ENCODE measurements at regions not wholly inside any gene's neighbourhood (a gene's known extent, or its start where the extent isn't known, plus 50 kb on each side); places are given as distances from the start of the nearest gene placed in this dataset.

- no peaks in the 10 kb centered on the region for H3K27me3 ChIP-seq (ENCODE audit: low read length)
- no peaks in the 10 kb centered on the region for H3K36me3 ChIP-seq (ENCODE audit: low read length)
- TF ChIP-seq CTCF (IDR thresholded peaks at IDR 0.05; ENCODE audit: insufficient read depth, low read length, poor library complexity, severe bottlenecking) (no peak), EZH2phosphoT487 (conservative IDR thresholded peaks at IDR 0.05; ENCODE audit: low read length) (no peak)
- no peaks in the 10 kb centered on the region for H3K9me3 ChIP-seq (ENCODE audit: insufficient read depth, low read length)
- no peak overlapping the region for H3K4me2 ChIP-seq (ENCODE audit: low read depth, low read length, poor library complexity, severe bottlenecking)
- no peak overlapping the region for H3K4me3 ChIP-seq (ENCODE audit: insufficient read depth, low read length, poor library complexity, severe bottlenecking)
- no peak overlapping the region for H3K27ac ChIP-seq (ENCODE audit: low read depth, low read length)
- no peaks in the 10 kb centered on the region for H3K79me2 ChIP-seq (ENCODE audit: insufficient read depth, low read length)
- no peaks in the 10 kb centered on the region for H3K9me2 ChIP-seq (replicated peaks; ENCODE audit: insufficient read depth, low read length)
- no peak overlapping the region for H3K9ac ChIP-seq (ENCODE audit: low read length)
- no peaks in the 10 kb centered on the region for H3F3A ChIP-seq (ENCODE audit: insufficient read depth)
- H4K20me1 ChIP-seq (ENCODE audit: low read depth, low read length) = no peaks in the 10 kb centered on the region
- no peak overlapping the region for H2AFZ ChIP-seq (ENCODE audit: low read depth, low read length, severe bottlenecking)
Observed at GRCh38 chr3:66671291-66671690, 170.5 kb upstream of the LRIG1 start.

DNA sequence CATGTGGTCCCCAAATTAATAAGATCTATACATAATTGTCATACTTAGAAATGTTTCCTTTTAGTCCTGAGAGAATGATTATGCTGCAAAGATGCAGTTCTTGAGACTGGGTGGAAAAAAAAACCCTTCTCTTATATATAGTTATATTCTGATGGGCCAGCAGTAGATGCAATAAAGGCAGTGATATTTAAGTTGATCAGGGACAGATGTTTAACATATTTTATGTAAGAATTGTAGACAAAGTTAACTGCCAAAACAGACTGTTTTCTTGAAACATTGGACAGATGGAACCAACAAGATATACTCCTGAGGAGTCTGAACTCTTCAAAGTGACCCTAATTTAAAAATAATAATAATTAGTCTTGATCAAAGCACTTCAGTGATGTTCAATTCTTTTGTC is 172.0 kb upstream of the LRIG1 start:
- Histone ChIP-seq H3K4me2 (ENCODE audit: low read depth, low read length, poor library complexity, severe bottlenecking) (no peak overlapping the region), H3K4me3 (ENCODE audit: insufficient read depth, low read length, poor library complexity, severe bottlenecking) (no peak overlapping the region), H3K27me3 (ENCODE audit: low read length) (no peaks in the 10 kb centered on the region), H3K27ac (ENCODE audit: low read depth, low read length) (no peak overlapping the region), H3K9ac (ENCODE audit: low read length) (no peak overlapping the region), H3K9me3 (ENCODE audit: insufficient read depth, low read length) (no peaks in the 10 kb centered on the region), H3K36me3 (ENCODE audit: low read length) (no peaks in the 10 kb centered on the region), H3K79me2 (ENCODE audit: insufficient read depth, low read length) (no peaks in the 10 kb centered on the region), H2AFZ (ENCODE audit: low read depth, low read length, severe bottlenecking) (no peak overlapping the region), H4K20me1 (ENCODE audit: low read depth, low read length) (no peaks in the 10 kb centered on the region), H3K9me2 (replicated peaks; ENCODE audit: insufficient read depth, low read length) (no peaks in the 10 kb centered on the region), H3F3A (ENCODE audit: insufficient read depth) (no peaks in the 10 kb centered on the region)
- TF ChIP-seq CTCF (IDR thresholded peaks at IDR 0.05; ENCODE audit: insufficient read depth, low read length, poor library complexity, severe bottlenecking) (no peak), EZH2phosphoT487 (conservative IDR thresholded peaks at IDR 0.05; ENCODE audit: low read length) (no peak)

DNA sequence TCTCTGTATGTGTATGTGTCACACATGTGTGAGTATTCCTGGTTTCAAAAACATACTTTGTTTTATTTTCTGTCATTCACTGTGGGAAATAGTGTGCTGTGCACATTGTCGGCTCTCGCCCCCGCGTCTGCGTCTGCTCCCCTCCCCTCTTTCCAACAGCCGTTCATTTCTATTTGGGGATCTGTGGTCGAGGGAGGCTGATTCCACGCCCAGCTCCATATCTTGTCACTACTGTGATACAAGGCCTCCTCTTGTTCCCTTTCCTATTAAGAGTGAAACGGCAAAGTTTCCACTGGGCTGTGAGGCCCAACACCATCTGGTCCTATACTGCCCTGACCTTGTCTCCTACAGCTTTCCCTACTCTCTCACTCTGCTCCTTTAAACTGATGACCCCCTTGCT is 172.5 kb upstream of the LRIG1 start:
- Histone ChIP-seq H3K9ac (ENCODE audit: low read length) (no peak overlapping the region), H3K9me2 (replicated peaks; ENCODE audit: insufficient read depth, low read length) (no peaks in the 10 kb centered on the region), H3K4me3 (ENCODE audit: insufficient read depth, low read length, poor library complexity, severe bottlenecking) (no peak overlapping the region), H3K9me3 (ENCODE audit: insufficient read depth, low read length) (no peaks in the 10 kb centered on the region), H3K36me3 (ENCODE audit: low read length) (no peaks in the 10 kb centered on the region), H3K27me3 (ENCODE audit: low read length) (no peaks in the 10 kb centered on the region), H4K20me1 (ENCODE audit: low read depth, low read length) (no peaks in the 10 kb centered on the region), H2AFZ (ENCODE audit: low read depth, low read length, severe bottlenecking) (no peak overlapping the region), H3K4me2 (ENCODE audit: low read depth, low read length, poor library complexity, severe bottlenecking) (no peak overlapping the region), H3F3A (ENCODE audit: insufficient read depth) (no peaks in the 10 kb centered on the region), H3K79me2 (ENCODE audit: insufficient read depth, low read length) (no peaks in the 10 kb centered on the region), H3K27ac (ENCODE audit: low read depth, low read length) (no peak overlapping the region)
- TF ChIP-seq CTCF (IDR thresholded peaks at IDR 0.05; ENCODE audit: insufficient read depth, low read length, poor library complexity, severe bottlenecking) (no peak), EZH2phosphoT487 (conservative IDR thresholded peaks at IDR 0.05; ENCODE audit: low read length) (no peak)

GRCh38 chr3:66675366-66675765 is 174.5 kb upstream of the LRIG1 start:
- H2AFZ ChIP-seq (ENCODE audit: low read depth, low read length, severe bottlenecking) = no peak overlapping the region

More at GRCh38 chr3:66675366-66675765, 174.5 kb upstream of the LRIG1 start:
- TF ChIP-seq EZH2phosphoT487 (conservative IDR thresholded peaks at IDR 0.05; ENCODE audit: low read length) = no peak
- no peak for TF ChIP-seq CTCF (IDR thresholded peaks at IDR 0.05; ENCODE audit: insufficient read depth, low read length, poor library complexity, severe bottlenecking)
- H3K27me3 ChIP-seq (ENCODE audit: low read length) = no peaks in the 10 kb centered on the region
- no peak overlapping the region for H3K4me2 ChIP-seq (ENCODE audit: low read depth, low read length, poor library complexity, severe bottlenecking)
- H3K36me3 ChIP-seq (ENCODE audit: low read length) = no peaks in the 10 kb centered on the region
- H3K4me3 ChIP-seq (ENCODE audit: insufficient read depth, low read length, poor library complexity, severe bottlenecking) = no peak overlapping the region
- H3K79me2 ChIP-seq (ENCODE audit: insufficient read depth, low read length) = no peaks in the 10 kb centered on the region
- H3K9me2 ChIP-seq (replicated peaks; ENCODE audit: insufficient read depth, low read length) = no peaks in the 10 kb centered on the region
- H4K20me1 ChIP-seq (ENCODE audit: low read depth, low read length) = no peaks in the 10 kb centered on the region
- H3K9ac ChIP-seq (ENCODE audit: low read length) = no peak overlapping the region
- no peak overlapping the region for H3K27ac ChIP-seq (ENCODE audit: low read depth, low read length)
- no peaks in the 10 kb centered on the region for H3F3A ChIP-seq (ENCODE audit: insufficient read depth)
- H3K9me3 ChIP-seq (ENCODE audit: insufficient read depth, low read length) = no peaks in the 10 kb centered on the region

All from SU-DHL-6 (cell line).